ENCODE measurements at regions not wholly inside any gene's neighbourhood (a gene's known extent, or its start where the extent isn't known, plus 50 kb on each side); places are given as distances from the start of the nearest gene placed in this dataset.

- no peak for ATAC-seq (ENCODE audit: low read depth)
- CTCF ChIA-PET = no interaction called here
- H3K4me1 Mint-ChIP-seq = no peaks in the 10 kb centered on the region
- Histone ChIP-seq H3K36me3 (replicated peaks in 1 of 2; ENCODE audit: control extremely low read depth in 1 of 2, control insufficient read depth in 1 of 2, extremely low read depth in 1 of 2, insufficient read depth in 2 of 2, low read length in 1 of 2) (no peaks in the 10 kb centered on the region), H3K9me3 (ENCODE audit: control extremely low read depth in 1 of 3, control insufficient read depth in 2 of 3, insufficient read depth in 1 of 3, low read length in 2 of 3) (no peaks in the 10 kb centered on the region), H3K27ac (ENCODE audit: low read length in 2 of 2) (no peak overlapping the region), H3K4me1 (ENCODE audit: control insufficient read depth in 2 of 2, insufficient read depth in 2 of 2, low read length in 2 of 2) (no peaks in the 10 kb centered on the region), H3K9ac (ENCODE audit: low read length) (no peak overlapping the region), H4K20me1 (ENCODE audit: control insufficient read depth, insufficient read depth, low read length, poor library complexity, severe bottlenecking) (no peaks in the 10 kb centered on the region), H2AFZ (ENCODE audit: insufficient read depth, low read depth, low read length, poor library complexity, severe bottlenecking) (no peak overlapping the region), H3K79me2 (ENCODE audit: control insufficient read depth, insufficient read depth, low read length) (no peaks in the 10 kb centered on the region), H3K27me3 (replicated peaks in 1 of 4; ENCODE audit: control extremely low read depth in 1 of 4, control insufficient read depth in 3 of 4, insufficient read depth in 4 of 4, low read length in 3 of 4) (no peaks in the 10 kb centered on the region), H3K4me2 (replicated peaks; ENCODE audit: low read depth, low read length, poor library complexity, severe bottlenecking) (no peak overlapping the region), H3K4me3 (ENCODE audit: control extremely low read depth in 1 of 5, extremely low read depth in 1 of 5, insufficient read depth in 1 of 5, low read depth in 2 of 5, low read length in 4 of 5) (no peak overlapping the region)
- POLR2A ChIA-PET = no interaction called here
- H3K9me3 Mint-ChIP-seq (ENCODE audit: insufficient read depth) = no peaks in the 10 kb centered on the region
- no peak overlapping the region for H3K27ac Mint-ChIP-seq
- no peak for DNase-seq
- TF ChIP-seq EZH2 (IDR thresholded peaks at IDR 0.05; ENCODE audit: borderline replicate concordance, insufficient read depth, low read depth, low read length, poor library complexity, severe bottlenecking) = no peak
- no peak for TF ChIP-seq CTCF (IDR thresholded peaks at IDR 0.05)
- H3K27me3 Mint-ChIP-seq = no peaks in the 10 kb centered on the region
- intact Hi-C loops (cut with micrococcal nuclease) = no loop called here
- 96% methylated on average over 6 of the region's 7 CpGs for WGBS (ENCODE audit: insufficient coverage)
- no peak overlapping the region for H3K4me3 Mint-ChIP-seq
These were observed 1379.4 kb upstream of the ACVR2A start for GRCh38 chr2:146465460-146465859.

GRCh38 chr2:146461068-146461467, 1383.8 kb upstream of the ACVR2A start:
- no peak overlapping the region for H3K9ac ChIP-seq (ENCODE audit: low read length)
- H2AFZ ChIP-seq (ENCODE audit: insufficient read depth, low read depth, low read length, poor library complexity, severe bottlenecking) = no peak overlapping the region
- no peaks in the 10 kb centered on the region for H4K20me1 ChIP-seq (ENCODE audit: control insufficient read depth, insufficient read depth, low read length, poor library complexity, severe bottlenecking)
- no peak for ATAC-seq (ENCODE audit: low read depth)
- H3K27me3 ChIP-seq (replicated peaks in 1 of 4; ENCODE audit: control extremely low read depth in 1 of 4, control insufficient read depth in 3 of 4, insufficient read depth in 4 of 4, low read length in 3 of 4) = no peaks in the 10 kb centered on the region
- no peak for DNase-seq
- TF ChIP-seq CTCF (IDR thresholded peaks at IDR 0.05) = no peak
- no peaks in the 10 kb centered on the region for H3K27me3 Mint-ChIP-seq
- no peak overlapping the region for H3K4me3 ChIP-seq (ENCODE audit: control extremely low read depth in 1 of 5, extremely low read depth in 1 of 5, insufficient read depth in 1 of 5, low read depth in 2 of 5, low read length in 4 of 5)
- H3K9me3 Mint-ChIP-seq (ENCODE audit: insufficient read depth) = peaks cover 8% of the 10 kb centered on the region
- intact Hi-C loops (cut with micrococcal nuclease) = no loop called here
- no peaks in the 10 kb centered on the region for H3K4me1 Mint-ChIP-seq
- H3K36me3 ChIP-seq (replicated peaks in 1 of 2; ENCODE audit: control extremely low read depth in 1 of 2, control insufficient read depth in 1 of 2, extremely low read depth in 1 of 2, insufficient read depth in 2 of 2, low read length in 1 of 2) = no peaks in the 10 kb centered on the region
- H3K4me3 Mint-ChIP-seq = no peak overlapping the region
- H3K79me2 ChIP-seq (ENCODE audit: control insufficient read depth, insufficient read depth, low read length) = no peaks in the 10 kb centered on the region
- POLR2A ChIA-PET = no interaction called here
- no peaks in the 10 kb centered on the region for H3K4me1 ChIP-seq (ENCODE audit: control insufficient read depth in 2 of 2, insufficient read depth in 2 of 2, low read length in 2 of 2)
- H3K27ac ChIP-seq (ENCODE audit: low read length in 2 of 2) = no peak overlapping the region
- no peak overlapping the region for H3K27ac Mint-ChIP-seq
- CTCF ChIA-PET = no interaction called here
- peaks cover 0 to 14% (median 8%) of the 10 kb centered on the region in 3 donors for H3K9me3 ChIP-seq (ENCODE audit: control extremely low read depth in 1 of 3, control insufficient read depth in 2 of 3, insufficient read depth in 1 of 3, low read length in 2 of 3)
- H3K4me2 ChIP-seq (replicated peaks; ENCODE audit: low read depth, low read length, poor library complexity, severe bottlenecking) = no peak overlapping the region
